Ishikawa (cell line): ENCODE measurements at regions not wholly inside any gene's neighbourhood (a gene's known extent, or its start where the extent isn't known, plus 50 kb on each side); places are given as distances from the start of the nearest gene placed in this dataset.

Experiments used
- CEBPB ChIP-seq: IDR thresholded peaks from 2 replicates; pipeline ENCODE4 v1.6.1; 2012
- CREB1 ChIP-seq: IDR thresholded peaks from 2 replicates; pipeline ENCODE4 v1.6.1; 2012; ENCODE audit warnings: low read depth
- EGR1 ChIP-seq: IDR thresholded peaks from 2 replicates; pipeline ENCODE4 v1.6.1; 2012
- EP300 ChIP-seq: IDR thresholded peaks from 2 replicates; pipeline ENCODE4 v1.6.1; 2012; ENCODE audit warnings: borderline replicate concordance
- FOXM1 ChIP-seq: IDR thresholded peaks from 2 replicates; pipeline ENCODE4 v1.6.1; 2012; ENCODE audit warnings: low read depth, borderline replicate concordance
- NFIC ChIP-seq: IDR thresholded peaks from 2 replicates; pipeline ENCODE4 v1.6.1; 2012
- RAD21 ChIP-seq: IDR thresholded peaks from 2 replicates; pipeline ENCODE4 v1.6.1; 2012; ENCODE audit warnings: low read depth
- REST ChIP-seq: IDR thresholded peaks from 2 replicates; pipeline ENCODE4 v1.6.1; 2012; ENCODE audit warnings: low read depth, mild to moderate bottlenecking
- TAF1 ChIP-seq: IDR thresholded peaks from 2 replicates; pipeline ENCODE4 v1.6.1; 2012; ENCODE audit warnings: low read depth, mild to moderate bottlenecking
- TCF12 ChIP-seq: IDR thresholded peaks from 2 replicates; pipeline ENCODE4 v1.6.1; 2012; ENCODE audit warnings: low read depth
- TEAD4 ChIP-seq: IDR thresholded peaks from 2 replicates; pipeline ENCODE4 v1.6.1; 2012
- YY1 ChIP-seq: IDR thresholded peaks from 2 replicates; pipeline ENCODE4 v1.6.1; 2012; ENCODE audit warnings: low read depth
- ZBTB7A ChIP-seq: IDR thresholded peaks from 2 replicates; pipeline ENCODE4 v1.6.1; 2012; ENCODE audit warnings: low read depth
- TF ChIP-seq, protein P1 (sequence below): IDR thresholded peaks from 2 replicates; pipeline ENCODE4 v1.6.1; 2012
- TF ChIP-seq, protein P2 (sequence below): IDR thresholded peaks from 2 replicates; pipeline ENCODE4 v1.6.1; 2012

GRCh38 chr10:128867819-128868218 is 599.2 kb upstream of the MGMT start:
- no peak for TF ChIP-seq YY1
- no peak for TF ChIP-seq REST
- TF ChIP-seq, protein P1, sequence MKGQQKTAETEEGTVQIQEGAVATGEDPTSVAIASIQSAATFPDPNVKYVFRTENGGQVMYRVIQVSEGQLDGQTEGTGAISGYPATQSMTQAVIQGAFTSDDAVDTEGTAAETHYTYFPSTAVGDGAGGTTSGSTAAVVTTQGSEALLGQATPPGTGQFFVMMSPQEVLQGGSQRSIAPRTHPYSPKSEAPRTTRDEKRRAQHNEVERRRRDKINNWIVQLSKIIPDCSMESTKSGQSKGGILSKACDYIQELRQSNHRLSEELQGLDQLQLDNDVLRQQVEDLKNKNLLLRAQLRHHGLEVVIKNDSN: no peak
- no peak for TF ChIP-seq NFIC
- no peak for TF ChIP-seq TAF1
- no peak for TF ChIP-seq CREB1
- TF ChIP-seq EGR1: no peak
- no peak for TF ChIP-seq RAD21
- TF ChIP-seq TCF12: no peak
- TF ChIP-seq ZBTB7A: no peak
- no peak for TF ChIP-seq FOXM1
- no peak for TF ChIP-seq EP300
- no peak for TF ChIP-seq TEAD4
- TF ChIP-seq CEBPB: no peak
- TF ChIP-seq, protein P2, sequence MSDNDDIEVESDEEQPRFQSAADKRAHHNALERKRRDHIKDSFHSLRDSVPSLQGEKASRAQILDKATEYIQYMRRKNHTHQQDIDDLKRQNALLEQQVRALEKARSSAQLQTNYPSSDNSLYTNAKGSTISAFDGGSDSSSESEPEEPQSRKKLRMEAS: no peak

- TF ChIP-seq TAF1: no peak
- TF ChIP-seq, protein P2: no peak
- TF ChIP-seq YY1: no peak
- no peak for TF ChIP-seq ZBTB7A
- TF ChIP-seq CEBPB: no peak
- TF ChIP-seq TEAD4: no peak
- TF ChIP-seq CREB1: no peak
- no peak for TF ChIP-seq REST
- TF ChIP-seq EGR1: no peak
These were observed 598.6 kb upstream of the MGMT start for GRCh38 chr10:128868481-128868880.

DNA sequence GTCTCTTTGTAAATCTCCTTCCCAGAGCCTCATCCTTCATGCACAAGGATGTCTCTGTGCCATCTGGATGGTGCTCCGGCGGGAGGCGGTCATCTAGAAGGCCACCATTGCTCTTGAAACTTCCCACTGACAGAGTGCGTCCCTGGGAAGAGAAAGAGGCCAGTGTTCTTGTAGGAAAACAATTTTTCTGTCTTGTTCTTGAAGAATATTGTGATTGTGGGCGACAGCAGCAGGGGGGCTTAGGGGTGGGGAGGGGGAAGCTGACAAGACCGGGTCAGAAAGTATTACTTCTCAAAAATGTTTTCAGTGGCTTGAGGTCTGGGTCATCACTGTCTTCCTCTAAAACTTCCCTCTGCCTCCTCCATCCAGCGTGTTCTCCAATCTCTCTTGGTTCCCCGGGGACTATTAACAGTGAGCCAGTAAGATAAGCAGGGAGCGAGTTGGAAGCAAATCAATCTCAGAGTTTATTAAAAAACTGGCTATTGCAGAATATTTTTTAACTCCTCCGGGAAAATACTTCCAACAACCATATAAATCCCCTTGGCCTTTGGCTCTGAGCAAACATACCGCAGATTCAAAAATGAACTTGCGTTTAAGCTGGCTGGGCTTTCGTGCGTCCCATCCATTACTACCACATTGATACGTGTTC is 597.8 kb upstream of the MGMT start:
- TF ChIP-seq TCF12: no peak
- no peak for TF ChIP-seq RAD21
- no peak for TF ChIP-seq REST
- no peak for TF ChIP-seq YY1
- TF ChIP-seq, protein P2: no peak
- TF ChIP-seq NFIC: no peak
- TF ChIP-seq TEAD4: no peak
- no peak for TF ChIP-seq EP300
- TF ChIP-seq FOXM1: no peak
- no peak for TF ChIP-seq TAF1
- TF ChIP-seq CEBPB: no peak
- TF ChIP-seq EGR1: no peak
- TF ChIP-seq ZBTB7A: no peak
- TF ChIP-seq, protein P1: no peak
- TF ChIP-seq CREB1: no peak

GRCh38 chr10:128870830-128871597 is 596.0 kb upstream of the MGMT start:
- no peak for TF ChIP-seq TEAD4
- TF ChIP-seq ZBTB7A: no peak
- TF ChIP-seq, protein P2: no peak
- no peak for TF ChIP-seq FOXM1
- TF ChIP-seq YY1: no peak
- TF ChIP-seq EP300: no peak
- TF ChIP-seq REST: no peak
- no peak for TF ChIP-seq TAF1
- TF ChIP-seq TCF12: no peak
- no peak for TF ChIP-seq EGR1
- TF ChIP-seq CREB1: no peak
- no peak for TF ChIP-seq CEBPB
- TF ChIP-seq NFIC: no peak
- TF ChIP-seq RAD21: no peak
- TF ChIP-seq, protein P1: no peak
